NCI-H2107 treated with DMSO at 0.1 percent for 48 hours (cell line): ENCODE measurements at regions not wholly inside any gene's neighbourhood (a gene's known extent, or its start where the extent isn't known, plus 50 kb on each side); places are given as distances from the start of the nearest gene placed in this dataset.
"Not testable (repeated sequence)": the region's sequence is repeated elsewhere in the genome, so short reads cannot be mapped to it uniquely, and the experiment has no call there.

Source experiments
- DNase-seq: peaks from one replicate; lab custom pipeline; 2025; ENCODE audit not compliant: unreplicated experiment; lab: John Stamatoyannopoulos, UW

GRCh38 chr6:121904559-121904958 lies 469.1 kb downstream of the GJA1 start:
- no peak for DNase-seq

GRCh38 chr6:121912905-121913304 lies 477.5 kb downstream of the GJA1 start:
- no peak for DNase-seq

- no peak for DNase-seq
Measured at GRCh38 chr6:121917263-121917829, 481.9 kb downstream of the GJA1 start.

- DNase-seq, result no peak
Measured at GRCh38 chr6:121917834-121918559, 481.5 kb upstream of the HSF2 start.

DNA sequence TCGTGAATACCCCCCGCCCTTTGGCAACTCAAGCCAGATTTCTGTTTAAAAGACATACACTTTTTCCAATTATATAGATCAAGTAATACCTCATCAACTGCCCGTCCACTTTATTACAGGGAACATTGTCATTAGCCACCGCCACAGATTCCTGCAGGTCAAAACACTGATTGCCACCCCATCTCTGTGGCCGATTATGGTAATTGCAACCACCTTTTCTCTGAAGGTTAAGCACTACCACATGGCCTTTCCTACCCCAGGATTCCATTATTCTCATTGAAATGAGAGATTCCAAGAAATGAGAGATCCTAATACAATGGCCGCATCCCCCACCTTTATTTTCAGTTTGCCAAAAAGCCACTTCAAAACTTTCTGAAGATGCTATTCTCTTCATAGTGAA lies 478.8 kb upstream of the HSF2 start:
- no peak for DNase-seq

DNA sequence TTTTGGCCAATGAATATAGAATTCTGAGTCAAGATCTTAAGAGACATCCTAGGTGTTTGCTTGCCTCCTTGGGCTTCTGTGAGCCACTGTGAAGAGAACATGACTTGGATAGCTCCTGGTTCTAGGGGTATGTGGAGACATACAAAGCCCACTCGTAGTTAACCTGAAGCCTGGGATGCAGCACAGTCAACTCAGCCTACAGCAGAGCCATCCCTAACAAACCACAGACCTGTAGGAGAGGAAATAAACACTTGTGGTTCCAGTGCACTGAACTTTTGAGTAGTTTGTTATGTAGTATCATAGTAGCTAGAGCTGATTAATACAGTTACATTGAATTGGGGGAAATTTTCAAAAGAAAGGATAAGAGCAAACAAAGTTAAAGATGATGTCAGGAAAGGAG lies 474.4 kb upstream of the HSF2 start:
- DNase-seq, result no peak

DNA sequence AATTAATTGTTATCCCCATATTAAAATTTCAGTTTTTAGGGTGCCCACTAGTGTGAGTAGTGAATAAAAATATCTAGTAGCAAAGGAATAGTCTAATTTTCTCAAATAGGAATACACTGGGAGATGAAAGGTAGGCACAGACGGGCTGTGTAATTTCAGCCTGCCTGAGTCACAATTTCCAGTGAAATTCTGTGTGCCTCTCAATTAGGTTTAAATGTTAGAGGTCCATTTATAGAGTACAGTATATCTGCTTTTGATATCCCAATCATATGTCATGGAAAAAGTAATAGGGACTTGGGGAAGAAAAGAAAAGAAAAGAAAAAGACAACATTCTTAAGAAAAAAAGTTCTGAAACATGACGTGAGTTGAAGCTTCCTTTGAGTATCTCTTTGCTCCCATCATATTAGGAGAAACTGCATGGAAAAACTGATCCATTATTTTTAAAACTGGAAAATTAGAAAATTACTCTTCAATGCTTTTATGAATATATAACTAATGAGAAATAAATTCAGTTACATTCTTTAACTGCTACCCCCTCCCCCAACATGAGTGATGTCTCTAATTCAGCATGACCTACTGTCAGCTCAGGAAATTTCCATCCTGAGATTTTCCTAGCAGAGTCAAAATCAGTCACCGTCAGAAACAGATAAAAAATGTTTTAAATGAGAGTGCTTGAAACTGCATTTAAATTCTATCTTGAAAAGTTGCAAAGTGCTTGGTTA lies 473.8 kb upstream of the HSF2 start:
- DNase-seq, result no peak

GRCh38 chr6:121929301-121929700 lies 470.2 kb upstream of the HSF2 start:
- DNase-seq, result no peak

DNA sequence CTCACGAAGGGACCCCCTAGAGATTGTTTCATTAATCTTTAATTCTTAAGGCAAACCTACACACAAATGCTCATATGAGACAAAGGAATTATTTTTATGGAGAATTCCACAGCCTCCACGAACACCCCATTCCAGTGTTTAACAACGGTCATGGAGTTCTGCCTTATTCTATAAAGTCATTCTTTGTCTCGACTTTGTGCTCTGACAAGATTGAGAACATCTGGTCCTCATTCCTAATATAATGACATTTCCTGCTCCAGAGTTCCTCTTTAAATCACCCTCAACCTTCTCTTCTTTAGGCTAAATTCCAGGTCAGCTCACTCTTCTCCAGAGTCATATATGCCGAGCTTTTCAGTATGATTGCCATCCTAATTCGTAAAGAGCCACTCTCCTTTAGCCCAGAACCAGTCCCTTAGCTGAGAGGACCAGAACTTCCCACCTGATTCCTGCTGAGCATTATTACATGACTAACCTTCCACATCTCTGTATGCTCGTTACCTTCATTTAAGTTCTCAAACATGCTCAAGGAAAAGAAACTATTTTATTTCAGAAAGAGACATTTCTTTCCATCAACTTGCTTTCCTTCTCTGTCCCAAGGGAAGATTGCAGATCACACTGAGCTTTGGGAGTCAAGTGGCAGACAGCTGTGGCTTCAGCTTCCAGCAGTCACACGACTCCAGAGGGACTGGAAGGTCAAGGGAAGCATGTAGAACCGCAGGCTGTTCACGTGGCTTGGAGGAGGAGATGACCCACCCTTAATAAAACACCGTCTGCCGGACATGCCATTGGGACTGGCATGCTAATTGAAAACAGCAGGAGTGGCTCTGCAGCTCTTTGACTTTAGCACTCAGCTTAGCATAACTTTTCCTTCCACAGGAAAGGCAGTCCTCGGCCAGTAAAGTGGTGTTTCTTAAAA lies 467.1 kb upstream of the HSF2 start:
- no peak for DNase-seq

- DNase-seq, result no peak
Measured at GRCh38 chr6:121934451-121934850, 465.0 kb upstream of the HSF2 start.

- DNase-seq, result no peak
Measured at GRCh38 chr6:121940728-121941127, 458.7 kb upstream of the HSF2 start.

DNA sequence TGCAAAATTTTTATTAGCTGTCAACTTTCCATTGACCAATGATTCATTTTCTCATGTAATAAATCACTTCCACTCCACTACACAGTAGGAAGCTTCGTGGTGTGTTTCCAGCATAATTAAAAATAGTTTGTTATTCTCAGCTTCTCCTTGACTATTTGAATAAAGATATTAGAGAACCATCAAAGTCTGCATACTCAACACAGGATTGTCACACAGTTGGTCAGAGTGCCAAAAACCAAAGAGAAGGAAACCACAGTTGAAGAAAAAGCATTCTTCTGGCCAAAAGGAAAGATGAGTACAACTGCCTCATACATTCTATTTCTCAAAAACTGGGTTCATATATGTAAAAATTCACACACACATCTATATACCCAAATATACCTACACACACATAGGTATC lies 455.1 kb upstream of the HSF2 start:
- no peak for DNase-seq

DNA sequence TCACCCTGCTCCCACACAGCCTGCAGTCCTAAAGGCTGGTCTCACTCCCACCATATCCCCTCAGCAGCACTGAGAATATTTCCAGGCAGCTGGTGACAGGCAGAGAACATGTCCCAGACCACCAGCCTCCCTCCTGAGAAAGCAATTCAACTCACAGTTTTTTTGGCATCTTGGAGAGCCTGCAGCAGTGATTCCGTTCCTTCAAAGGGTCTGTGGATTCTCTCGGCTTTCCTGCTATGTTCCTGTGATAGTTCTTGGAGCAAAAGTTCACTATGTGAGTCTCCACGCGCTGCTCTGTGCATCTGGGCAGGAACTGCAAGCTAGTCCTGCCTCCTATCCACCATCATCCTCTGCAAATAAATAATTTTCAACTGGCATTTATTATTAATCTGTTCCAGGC lies 448.3 kb upstream of the HSF2 start:
- no peak for DNase-seq

DNA sequence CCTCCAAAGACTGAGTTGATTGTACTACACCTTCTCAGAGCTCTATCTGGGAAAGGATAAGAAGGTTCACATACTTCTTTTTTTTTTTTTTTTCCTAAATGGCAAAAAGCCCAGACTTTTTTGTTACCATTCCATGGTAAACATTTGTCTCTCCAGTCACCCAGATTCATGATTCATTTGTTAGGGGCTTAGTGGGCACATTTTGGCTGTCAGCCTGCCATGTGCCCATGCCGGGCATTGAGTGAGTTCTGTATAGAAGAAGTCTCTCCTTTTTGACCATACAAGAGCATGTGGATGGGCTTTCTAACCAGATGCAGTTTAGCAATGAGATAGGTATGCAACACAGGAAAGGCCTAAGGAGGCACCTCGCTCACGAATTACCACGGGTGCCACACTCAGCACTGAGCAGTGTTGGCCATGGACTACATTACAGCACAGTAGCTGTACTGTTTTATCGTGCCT lies 447.5 kb upstream of the HSF2 start:
- no peak for DNase-seq

DNA sequence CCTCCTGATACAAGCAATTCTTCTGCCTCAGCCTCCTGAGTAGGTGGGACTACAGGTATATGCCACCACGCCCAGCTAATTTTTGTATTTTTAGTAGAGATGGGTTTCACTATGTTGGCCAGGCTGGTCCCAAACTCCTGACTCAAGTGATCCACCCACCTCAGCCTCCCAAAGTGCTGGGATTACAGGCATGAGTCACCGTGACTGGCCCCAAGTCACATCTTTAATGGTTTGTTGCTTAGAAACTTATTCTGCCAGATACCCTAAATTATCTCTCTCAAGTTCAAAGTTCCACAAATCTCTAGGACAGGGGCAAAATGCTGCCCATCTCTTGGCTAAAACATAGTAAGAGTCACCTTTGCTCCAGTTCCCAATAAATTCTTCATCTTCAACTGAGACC lies 444.1 kb upstream of the HSF2 start:
- not testable (repeated sequence) for DNase-seq

GRCh38 chr6:121956782-121957181 lies 442.7 kb upstream of the HSF2 start:
- DNase-seq, result no peak

GRCh38 chr6:121959501-121959900 lies 440.0 kb upstream of the HSF2 start:
- DNase-seq, result no peak

DNA sequence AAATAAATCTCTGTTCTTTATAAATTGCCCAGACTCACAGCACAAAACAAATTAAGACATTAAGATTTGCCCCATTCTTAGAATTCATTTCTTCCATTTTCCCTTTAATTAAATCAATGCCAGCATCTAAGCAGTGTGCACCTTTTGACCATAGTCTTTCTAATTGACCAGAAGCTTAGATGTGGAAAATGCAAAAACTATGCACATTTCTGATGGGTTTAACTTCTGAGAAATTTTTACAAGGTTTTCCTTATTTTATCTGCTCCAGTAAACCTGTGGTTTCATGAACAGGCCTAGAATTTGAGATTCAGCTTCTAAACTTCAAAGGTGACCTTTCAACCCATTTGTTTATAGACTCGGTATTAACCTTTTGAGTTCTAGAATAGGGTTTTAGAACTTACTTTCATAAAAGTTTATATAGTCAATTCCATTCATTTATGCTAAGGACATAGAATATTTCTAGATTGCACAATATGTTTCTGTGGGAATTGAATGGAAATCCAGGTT lies 437.8 kb upstream of the HSF2 start:
- no peak for DNase-seq

DNA sequence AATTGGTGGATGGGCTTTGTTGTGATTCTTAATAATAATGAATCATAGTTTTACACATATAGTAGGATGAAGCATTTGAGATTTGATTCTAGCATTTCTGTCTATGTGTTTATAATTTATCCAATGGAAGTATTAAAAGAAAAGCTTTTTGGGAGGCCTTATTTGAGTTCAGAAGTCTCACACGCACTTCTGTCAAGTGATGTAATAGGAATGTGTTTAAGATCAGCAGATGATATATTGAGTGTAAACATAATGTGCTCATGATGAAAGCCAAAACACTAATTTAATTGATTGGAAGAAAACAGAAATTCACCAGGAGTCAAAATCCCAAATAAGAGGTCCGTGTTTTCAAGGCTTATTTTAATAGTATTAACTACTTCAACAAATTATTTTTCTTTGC lies 435.6 kb upstream of the HSF2 start:
- DNase-seq, result no peak

DNA sequence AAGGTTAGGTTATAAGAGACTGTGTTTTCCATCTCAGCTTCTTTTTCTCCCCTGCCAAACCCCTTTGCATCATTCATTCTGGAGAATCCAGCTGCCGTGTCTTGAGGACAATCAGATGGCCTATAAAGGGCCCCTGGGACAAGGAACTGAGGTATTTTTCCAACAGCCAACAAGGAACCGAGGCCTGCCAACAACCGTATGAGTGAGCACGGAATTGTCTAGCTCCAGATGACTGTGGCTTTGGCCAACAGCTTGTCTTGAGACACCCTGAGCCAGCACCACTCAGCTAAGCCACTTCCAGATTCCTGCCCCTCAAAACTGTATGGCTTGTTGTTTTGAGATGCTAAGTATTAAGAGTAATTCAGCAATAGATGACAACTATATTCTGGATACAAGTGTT lies 433.7 kb upstream of the HSF2 start:
- DNase-seq, result no peak

DNA sequence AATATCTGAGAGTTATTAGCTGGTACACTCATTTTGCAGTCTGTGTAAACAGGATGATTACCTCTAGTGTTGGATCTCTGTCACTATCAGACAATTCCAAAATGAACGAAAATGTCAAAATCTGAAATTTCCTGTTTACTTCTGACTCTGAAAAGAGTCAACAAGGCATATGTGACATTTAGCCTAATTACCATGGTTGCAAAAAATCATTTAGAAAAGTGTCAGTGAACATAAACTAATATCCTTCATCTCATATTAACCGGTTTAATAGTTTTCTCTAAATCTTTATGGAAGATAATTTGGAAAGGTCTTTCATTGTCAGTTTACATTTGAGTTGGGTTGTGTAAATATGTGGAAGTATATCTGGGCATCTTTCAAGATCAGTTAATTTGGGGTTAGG lies 431.8 kb upstream of the HSF2 start:
- no peak for DNase-seq
